NCI-H345 (cell line): ENCODE measurements at regions not wholly inside any gene's neighbourhood (a gene's known extent, or its start where the extent isn't known, plus 50 kb on each side); places are given as distances from the start of the nearest gene placed in this dataset.

Source experiments
- DNase-seq: peaks from one replicate; lab custom pipeline; 2025; lab: John Stamatoyannopoulos, UW

DNA sequence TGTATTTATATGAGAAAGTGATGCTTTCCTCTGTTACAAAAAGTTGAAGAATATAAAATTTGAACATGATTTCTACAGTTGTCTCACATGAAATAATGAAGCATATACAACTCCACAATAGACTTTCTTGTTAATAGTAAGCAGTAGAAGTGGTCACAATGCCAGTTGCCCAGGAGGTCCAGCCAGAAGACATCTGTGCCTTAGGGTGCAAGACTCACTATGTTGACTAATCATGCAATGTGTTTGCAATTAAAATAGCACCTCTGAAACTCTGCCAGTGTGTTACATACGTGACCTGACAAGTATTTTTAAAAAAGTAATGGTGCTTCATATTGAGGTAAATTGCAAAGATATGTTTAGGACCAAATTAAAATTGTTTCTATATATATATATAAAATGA lies 547.2 kb downstream of the ETV1 start:
- no peak for DNase-seq

DNA sequence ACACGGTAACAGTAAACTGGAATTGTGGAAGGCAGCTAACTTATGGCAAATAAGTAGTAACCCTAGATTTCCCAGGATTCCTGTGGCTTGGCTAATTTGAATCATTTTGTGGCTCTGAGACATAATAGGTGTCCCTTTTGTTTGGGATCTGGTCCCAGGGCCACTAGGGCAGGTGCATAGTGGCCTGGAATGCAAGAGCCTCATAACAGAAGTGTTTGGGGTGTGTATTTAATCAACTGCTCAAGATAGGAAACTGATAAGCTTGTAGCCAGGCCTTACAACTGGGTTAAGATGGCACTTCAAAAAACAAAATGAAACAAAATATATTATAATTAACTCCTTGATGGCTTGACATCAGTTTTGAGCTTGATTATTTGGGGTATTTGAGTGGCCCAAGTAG lies 541.8 kb downstream of the ETV1 start:
- no peak for DNase-seq

DNA sequence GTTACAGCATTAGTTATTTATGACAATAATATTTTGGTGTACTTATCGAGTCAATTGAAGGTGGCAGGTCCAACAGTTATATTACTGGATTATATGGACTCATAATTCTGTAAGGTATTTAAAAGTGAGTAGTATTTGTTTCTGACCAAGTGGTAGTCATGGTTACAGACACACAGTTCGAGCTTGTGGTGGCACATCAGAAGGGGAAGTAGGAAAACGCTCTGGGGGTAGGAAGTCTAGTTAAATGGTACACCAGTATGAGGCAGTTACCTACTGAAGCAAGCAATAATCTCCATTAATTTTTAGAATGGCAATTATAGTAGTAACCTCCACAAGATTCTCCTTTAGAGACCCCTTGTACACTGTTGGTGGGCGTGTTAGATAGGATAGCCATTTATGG lies 541.2 kb downstream of the ETV1 start:
- DNase-seq = no peak

DNA sequence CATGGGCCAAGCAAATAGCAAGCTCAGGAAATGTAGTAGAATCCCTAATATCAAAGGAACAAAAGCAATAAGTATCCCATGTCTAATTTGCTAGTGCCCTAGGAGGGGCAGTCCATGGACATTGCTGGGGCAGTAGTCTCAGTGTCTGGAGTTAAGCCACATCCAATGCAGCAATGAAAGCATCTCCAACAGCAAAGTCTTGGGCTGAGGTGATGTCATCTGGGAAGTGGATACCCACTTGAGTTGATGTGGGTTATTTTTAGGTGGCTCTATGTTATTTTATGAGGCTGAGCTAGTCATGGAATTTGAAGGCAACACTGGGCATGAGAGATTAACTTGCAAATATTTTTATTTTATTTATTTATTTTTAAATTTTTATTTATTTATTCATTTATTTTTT lies 540.0 kb downstream of the ETV1 start:
- no peak for DNase-seq

DNA sequence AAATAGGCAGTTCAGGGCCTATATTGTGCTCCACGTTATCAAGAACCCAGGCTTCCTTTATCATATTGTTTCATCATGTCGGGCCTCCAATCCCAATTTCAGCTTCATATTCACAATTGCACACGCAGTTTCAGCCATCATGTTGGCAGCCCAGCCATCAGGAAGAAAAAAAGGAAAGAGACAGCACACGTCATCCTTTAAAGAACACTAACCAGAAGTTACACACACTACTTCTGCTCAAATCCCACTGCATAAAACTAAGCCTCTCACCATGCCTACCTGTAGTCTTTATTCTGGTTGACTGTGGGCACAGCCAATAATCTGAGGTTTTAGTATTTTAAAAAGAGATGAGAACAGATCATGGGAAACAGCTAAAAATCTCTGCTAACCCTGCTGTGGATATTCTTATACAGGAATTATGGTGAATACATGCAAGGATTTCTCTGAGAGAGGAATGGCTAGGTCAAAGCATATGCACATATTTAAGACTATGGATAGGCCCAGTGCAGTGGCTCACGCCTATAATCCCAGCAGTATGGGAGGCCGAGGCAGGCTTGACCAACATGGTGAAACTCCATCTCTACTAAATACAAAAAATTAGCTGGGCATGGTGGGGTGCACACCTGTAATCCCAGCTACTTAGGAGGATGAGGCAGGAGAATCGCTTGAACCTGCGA lies 534.4 kb downstream of the ETV1 start:
- no peak for DNase-seq

DNA sequence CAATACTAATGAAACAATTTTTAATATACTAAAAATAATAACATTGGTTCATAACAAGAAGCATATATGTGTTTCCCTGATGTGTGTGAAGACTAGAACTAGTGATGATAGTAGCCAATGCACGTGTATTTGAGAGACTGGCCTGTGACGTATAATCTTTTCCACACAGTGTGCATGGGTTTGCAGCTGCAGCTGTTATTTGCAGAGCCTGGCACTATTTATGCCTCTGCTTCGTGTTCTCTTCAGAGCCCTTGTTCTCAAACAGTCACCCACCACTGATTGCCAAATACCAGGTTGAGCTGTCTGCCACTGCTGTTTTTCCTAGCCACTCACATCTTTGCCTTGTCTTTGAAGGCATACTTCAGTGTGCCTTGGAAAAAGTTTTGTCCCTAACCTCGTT lies 531.7 kb downstream of the ETV1 start:
- DNase-seq = peak; percentile 12

DNA sequence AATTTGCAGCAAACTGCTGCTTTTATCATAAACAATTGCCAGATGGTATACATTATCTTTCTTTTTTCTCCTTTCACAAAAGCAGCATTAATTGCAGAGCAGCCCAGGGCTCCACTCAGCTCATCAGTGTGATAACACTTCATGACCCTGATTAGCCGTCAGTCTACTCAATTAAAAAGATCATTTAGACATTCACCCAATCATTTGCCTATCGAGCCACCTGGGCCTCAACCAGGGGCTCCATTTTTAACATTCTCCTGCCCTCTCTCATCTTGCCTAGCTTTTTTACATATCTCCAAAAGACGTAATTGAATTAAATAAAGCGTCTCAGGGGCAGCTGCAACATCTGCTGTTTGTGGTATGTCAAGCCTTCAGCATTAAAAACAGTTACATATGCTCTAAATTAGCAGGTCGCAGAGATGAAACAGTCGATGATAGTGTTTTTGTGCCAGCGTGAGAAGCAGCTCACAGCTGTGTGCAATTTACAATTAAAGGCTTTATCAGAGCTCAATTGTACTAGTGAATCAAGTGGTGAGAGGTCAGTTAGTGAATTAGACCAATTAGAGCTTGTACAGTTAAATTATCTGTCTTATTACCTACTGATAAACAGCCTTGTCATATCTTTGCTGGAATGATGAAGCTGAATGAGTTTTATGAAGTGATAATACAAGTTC lies 522.5 kb downstream of the ETV1 start:
- DNase-seq = no peak

DNA sequence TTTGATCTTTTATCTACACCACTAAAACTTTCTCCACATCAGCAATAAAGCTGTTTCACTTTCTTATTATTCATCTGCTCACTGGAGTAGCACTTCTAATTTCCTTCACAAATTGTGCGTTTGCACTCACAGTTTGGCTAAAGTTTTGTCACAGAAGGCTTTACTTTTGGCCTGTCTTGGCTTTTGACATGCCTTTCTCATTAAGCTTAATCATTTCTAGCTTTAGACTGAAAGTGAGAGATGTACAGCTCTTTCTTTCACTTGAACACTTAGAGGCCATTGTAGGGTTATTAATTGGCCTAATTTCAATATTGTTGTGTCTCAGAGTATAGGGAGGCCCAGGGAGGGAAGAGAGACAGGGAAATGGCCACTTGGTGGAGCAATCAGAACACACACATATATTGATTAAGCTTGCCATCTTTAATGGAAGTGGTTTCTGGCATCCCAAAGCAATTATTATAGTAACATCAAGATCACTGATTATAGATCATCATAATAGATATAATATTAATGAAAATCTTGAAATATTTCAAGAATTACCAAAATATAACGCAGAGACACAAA lies 512.5 kb downstream of the ETV1 start:
- no peak for DNase-seq

DNA sequence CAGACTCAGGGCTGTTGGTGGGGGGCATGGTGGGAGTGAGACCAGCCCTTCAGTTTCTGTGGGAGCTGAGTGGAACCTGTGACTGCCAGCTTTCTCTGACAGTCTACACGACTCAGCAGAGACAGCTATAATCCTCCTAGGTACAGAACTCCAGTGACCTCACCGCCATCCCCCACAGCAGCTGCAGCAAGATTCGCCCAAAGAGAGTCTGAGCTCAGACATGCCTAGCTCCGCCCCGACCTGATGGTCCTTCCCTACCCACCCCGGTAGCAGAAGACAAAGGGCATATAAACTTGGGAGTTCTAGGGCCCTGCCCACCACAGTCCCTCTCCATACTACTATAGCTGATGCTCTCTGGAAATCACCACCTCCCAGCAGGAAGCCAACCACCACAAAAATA lies 500.1 kb downstream of the ETV1 start:
- DNase-seq = no peak

DNA sequence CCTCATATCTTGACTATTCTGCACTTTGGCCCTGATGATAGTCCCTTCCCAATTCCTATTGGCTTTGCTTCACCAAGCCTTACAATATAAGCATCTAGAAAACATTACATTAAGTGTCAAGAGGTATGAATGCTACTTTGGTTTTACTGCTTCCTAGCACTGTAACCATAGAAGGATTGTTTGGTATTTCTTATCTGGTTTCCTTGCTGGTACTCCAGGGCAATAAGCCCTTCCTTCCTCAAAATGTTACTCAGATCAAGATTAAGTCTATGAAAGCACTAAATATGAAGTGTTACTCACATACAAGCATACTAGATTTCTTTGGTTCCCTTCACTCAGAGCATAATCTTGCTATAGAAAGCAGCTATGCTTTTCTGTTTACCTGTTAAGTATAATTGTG lies 492.5 kb downstream of the ETV1 start:
- no peak for DNase-seq

DNA sequence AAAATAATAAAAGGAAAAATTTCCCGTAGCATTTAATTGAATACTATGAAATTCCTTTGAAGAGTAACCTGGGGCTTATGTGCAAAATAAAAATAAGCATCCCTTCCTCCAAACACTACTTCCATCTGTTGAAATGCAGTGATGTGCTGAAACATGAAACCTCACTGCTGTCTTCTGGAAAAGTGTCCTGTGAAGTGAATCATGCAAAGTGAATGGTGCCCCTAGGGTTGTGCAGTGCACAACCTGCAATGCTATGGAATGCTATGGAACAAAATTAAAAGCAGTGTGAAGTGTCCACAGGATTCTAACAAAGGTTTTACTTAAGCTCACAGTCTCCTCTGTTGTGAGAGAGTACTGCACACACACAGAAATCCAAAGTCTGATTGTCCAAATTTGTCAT lies 480.9 kb downstream of the ETV1 start:
- no peak for DNase-seq

DNA sequence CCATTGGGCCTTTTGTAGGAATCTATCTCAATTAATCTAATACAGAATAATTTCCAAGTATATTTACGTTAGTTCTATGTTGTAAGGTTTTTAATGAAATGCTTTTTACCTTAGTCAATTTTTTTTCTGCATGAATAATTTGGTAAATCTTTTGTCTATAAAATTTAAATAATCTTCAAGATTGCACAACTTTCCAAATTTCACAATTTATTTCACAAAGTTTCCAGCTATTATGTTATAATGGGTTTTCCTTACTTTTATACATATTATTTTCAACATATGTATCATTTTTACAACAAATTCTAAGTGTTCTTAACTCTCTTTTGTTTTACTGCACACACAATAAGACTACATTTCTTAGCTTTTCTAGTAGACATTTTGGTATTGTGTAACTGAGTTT lies 470.7 kb downstream of the ETV1 start:
- no peak for DNase-seq

DNA sequence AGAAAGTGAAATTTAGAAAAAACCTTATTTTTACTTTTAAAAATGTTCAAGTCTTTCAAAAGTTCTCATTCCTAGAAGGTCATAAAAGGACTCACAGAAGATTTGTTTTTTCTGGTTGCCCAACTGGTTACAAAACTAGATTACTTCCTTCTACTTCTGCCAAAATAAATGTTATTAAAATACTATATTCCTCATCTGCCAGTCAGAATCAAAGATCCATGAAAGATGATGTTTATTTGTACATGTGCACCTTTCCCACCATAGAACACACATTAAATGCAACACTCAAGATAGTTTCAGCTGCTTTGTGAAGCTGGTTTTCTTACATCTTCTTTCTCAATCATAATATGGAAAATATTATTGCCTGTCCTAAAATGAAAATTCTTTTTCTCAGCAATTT lies 465.4 kb downstream of the ETV1 start:
- DNase-seq = no peak

DNA sequence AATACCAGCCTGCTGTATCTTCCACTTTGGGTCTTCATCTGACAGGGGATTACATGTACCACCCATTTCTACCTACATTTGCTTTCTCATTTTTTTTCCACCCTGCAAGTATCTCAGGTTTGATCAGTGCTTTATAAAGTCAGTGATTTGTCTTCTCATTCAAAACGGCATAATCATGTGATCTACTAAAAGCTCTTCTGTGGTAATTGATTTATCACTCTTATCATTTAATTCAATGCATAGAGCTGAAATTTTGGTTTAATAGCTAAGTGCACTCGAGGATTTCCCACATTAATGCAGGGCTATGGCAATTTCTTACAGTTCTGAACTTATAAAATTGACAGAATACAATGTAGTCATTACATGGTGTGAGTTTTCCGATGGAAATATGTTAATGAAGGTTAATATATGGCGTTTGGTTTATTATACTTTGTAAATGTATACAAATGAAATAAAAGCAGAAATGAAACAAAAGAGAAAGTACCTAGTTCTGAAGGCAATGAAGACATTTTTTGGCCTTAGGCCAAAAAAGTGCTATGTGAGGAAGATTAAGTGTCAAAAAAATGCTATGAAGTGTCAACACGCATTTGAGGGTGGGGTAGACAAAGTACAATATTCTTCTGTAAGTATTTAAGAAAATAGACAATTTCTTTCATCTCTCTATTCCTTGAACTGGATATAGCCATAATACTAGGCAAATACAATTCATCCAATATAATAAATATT lies 457.3 kb downstream of the ETV1 start:
- peak; percentile 28 for DNase-seq

DNA sequence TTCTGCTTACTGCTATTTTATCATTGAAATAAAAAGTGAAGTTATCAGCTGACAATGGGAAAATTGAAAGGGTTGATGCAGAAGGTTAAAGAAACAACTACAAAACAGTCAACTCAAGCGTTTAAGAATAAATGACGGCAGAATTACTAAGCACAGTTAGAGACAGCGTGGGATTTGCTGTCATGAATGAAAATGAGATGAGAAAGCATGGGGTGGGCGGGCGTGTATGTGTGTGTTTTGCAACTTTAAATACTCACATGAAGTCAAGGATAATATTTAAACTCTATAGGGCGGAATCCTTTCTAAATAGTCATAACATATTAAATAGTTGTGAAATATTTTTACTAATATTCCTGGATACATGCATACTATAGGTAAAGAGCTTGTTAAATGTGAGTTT lies 450.8 kb downstream of the ETV1 start:
- DNase-seq = no peak

DNA sequence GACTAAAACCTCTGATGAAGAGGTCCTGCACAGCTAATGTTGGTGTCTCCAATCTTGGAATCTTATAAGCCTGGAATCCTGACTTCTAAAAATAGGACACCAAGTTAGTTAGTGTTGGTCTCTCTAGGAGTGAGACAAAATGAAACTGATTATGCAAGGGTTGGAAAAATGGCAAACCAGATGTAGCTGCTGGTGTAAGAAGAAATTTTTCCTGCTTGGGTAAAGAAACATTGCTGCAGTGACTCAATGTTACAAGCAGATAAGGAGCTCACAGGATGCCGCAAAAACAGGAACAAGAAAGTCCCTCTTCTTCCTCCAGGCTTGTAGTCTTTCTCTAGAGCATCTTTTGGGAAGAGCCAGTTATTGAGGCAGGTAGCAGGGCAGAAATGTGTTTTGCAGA lies 449.0 kb downstream of the ETV1 start:
- DNase-seq = no peak

DNA sequence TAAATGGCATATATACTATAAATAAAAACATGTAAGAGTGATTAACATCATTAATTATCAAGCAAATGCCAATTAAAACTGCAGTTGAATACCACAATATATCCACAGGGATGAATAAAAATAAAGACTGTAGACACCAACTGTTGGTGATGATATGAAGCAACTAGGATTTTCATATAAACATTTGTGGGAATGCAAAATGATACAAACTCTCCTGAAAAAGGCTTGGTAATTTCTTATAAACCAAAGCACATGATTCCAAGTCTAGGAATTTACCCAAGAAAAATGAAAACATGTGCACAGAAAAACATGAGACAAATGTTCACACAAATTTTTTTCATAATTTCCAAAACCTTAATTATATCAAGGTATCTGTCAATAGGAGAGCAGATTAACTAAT lies 448.1 kb downstream of the ETV1 start:
- no peak for DNase-seq

DNA sequence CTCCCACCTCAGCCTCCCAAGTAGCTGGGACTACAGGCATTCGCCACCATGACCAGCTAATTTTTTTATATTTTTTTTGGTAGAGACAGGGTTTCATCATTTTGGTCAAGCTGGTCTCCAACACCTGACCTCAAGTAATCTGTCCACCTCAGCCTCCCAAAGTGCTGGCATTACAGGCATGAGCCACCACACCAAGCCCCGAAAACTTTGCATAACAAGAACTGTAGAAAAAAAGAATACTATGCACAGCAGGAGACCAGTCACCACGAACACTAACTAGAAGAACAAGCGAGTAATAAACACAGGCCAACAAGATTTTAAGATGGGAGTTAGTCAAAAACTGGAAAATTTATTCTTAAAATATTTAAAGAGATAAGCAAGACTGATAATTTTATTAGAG lies 447.0 kb downstream of the ETV1 start:
- no peak for DNase-seq

DNA sequence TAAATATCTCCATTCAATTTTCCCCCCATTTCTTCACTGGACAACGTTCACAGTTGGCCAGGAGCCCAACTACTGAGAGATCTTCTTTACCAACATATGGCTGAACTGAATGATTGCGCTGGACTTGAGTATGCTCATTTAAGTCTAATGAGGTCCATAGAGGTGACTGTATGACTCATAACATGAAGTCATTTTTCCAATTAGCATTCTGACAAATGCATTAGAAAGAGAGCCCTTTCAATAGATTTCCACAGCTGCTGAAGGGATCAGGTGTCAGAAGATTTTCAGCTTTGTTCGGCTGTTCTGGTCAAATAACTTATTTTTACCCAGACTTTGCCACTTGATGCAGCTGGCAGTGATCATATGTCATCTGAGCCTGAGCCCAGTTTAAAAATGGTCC lies 438.0 kb downstream of the ETV1 start:
- peak; percentile 35 for DNase-seq

DNA sequence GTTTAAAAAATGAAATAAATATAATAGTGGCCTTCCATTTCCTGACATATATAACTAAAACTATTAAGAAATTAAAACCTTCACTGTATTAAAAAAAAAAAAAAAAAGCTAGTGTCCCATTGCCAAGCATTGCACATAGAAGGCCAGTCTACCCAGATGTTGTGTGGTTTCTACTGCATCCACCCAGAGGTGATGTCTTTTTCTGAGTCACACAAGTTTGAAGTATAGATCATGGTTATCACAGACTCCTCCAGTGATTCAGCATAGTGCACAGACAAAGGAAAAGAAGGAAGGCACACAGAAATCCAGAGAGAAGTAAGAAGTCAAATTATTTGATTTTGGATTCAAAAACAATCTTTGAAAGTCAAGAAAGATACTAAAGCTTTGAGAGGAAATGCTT lies 429.0 kb downstream of the ETV1 start:
- no peak for DNase-seq

DNA sequence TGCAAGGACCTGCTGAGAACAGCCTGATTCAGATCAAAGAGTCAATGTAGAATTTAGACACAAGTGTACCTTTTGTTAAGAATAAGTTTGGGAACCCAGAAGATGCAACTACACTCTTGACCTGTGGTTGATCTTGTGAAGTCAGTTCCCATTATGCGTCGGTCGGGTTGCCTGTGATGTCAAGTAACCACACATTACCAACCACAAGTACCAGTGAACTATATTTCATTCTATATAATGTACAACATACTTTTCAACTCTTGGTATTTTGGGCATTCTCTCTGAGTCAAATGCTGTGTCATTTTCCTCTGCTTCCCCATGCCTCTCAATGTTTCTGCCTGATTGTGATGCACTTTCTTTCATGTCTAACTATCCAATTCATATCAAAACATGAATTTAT lies 426.2 kb downstream of the ETV1 start:
- DNase-seq = no peak

DNA sequence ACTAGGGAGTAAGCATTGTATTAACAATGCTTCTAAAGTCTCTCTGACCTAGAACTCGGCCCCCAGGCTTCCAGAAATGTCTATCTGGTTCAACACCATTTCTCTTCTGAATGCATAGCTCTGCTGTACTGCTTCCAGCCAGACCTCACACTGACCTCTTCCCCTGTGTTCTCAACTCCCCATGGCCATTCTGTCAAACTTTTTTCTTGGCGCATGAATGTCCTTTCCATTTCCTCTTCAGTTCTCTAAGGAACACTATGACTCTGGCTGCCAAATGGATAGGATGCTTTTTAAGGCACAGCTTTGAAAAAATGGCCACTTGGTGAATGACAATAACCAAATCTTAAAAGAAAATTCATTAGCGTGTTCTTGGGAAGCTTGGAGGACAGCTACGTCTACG lies 425.8 kb downstream of the ETV1 start:
- no peak for DNase-seq

DNA sequence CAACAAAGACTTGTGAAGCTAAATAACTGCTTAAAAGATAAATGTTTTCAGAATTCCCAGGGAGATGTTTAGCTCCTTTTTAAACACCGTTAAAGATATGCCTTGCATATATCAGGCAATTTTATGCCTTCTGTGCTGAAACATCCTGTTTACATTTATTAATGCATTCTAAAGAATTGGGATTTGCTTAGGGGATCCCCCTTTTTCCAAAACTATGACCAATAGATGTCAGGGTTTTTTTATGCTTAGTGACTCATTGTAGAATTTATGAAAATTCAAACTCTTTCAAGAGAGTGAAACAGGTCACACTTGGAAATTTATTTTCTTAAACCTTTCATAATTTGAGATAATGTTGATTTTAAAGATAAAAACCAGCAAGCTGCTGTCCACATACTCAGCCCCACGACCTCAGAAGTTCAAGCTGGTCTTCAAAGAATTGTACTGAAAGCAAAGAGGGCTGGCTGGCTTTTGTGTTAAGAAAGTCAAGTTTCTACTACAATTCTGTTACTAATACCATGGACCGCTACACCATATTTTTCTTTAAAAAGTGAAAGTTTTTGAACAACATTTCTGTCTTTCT lies 411.8 kb downstream of the ETV1 start:
- DNase-seq = no peak
